Stomach (tissue), 8 donors: ENCODE measurements at regions not wholly inside any gene's neighbourhood (a gene's known extent, or its start where the extent isn't known, plus 50 kb on each side); places are given as distances from the start of the nearest gene placed in this dataset.

ENCODE experiments used
- DNase-seq, 2 donors: peaks; one replicate each; pipeline versions ENCODE4 v3.0.0 to v3.0.0-alpha.2; 2013 to 2019
- H3K27ac ChIP-seq, 5 donors: fragments of 200-600 bp in 4 of 5; sonication (generic) in 4 of 5; one replicate each; pipeline ENCODE4 v1.5.1; 2013 to 2019; ENCODE audit warnings: mild to moderate bottlenecking in 1 of 5, moderate library complexity in 1 of 5
- H3K27me3 ChIP-seq, 3 donors: fragments of 200-600 bp; sonication (generic); one replicate each; pipeline ENCODE4 v1.5.1; 2017 to 2019; ENCODE audit warnings: mixed run types in 1 of 3
- H3K36me3 ChIP-seq, 4 donors: fragments of 200-600 bp; sonication (generic); 1 replicate in 3 of 4; 2 replicates in 1 of 4; pipeline ENCODE4 v1.5.1; 2016 to 2019
- H3K4me1 ChIP-seq, 4 donors: fragments of 200-600 bp; sonication (generic); one replicate each; pipeline ENCODE4 v1.5.1; 2016 to 2019
- H3K4me3 ChIP-seq, 4 donors: fragments of 200-600 bp; sonication (generic) in 3 of 4; one replicate each; pipeline ENCODE4 v1.5.1; 2016 to 2019; ENCODE audit warnings: mild to moderate bottlenecking in 1 of 4
- H3K9me3 ChIP-seq, 4 donors: fragments of 200-600 bp; sonication (generic); one replicate each; pipeline ENCODE4 v1.5.1; 2016 to 2019
- EP300 ChIP-seq: sonication (generic); formaldehyde crosslinking; IDR thresholded peaks from one replicate; pipeline ENCODE4 v1.6.1; 2017; ENCODE audit warnings: antibody characterized with exemption
- POLR2A ChIP-seq, 4 donors: fragments of 450-650 bp; IDR thresholded peaks; one replicate each; pipeline ENCODE4 v1.6.1; 2016; ENCODE audit warnings: antibody characterized with exemption in 4 of 4, control low read depth in 2 of 4, mild to moderate bottlenecking in 1 of 4, moderate library complexity in 1 of 4
- POLR2AphosphoS5 ChIP-seq, 3 donors: sonication (generic); formaldehyde crosslinking; IDR thresholded peaks; one replicate each; pipeline ENCODE4 v1.6.1; 2016; ENCODE audit warnings: antibody characterized with exemption in 3 of 3
- WGBS, 5 donors: extraction: QIAGEN DNeasy Blood & Tissue Kit in 3 of 5; methylation state at CpG; one replicate each; pipeline versions ENCODE4 v1.1.5 to v1.1.7; 2013 to 2018; 5-methylcytosine and 5-hydroxymethylcytosine counted together
- intact Hi-C: fragments of 100-400 bp; cut with DNase I; formaldehyde crosslinking; loops from one replicate; pipeline ENCODE4 v1.15.1; 2023; ENCODE audit warnings: low total_unique reads
- TF ChIP-seq, protein P1 (sequence below), 7 experiments: fragments of 450-650 bp in 4 of 7; fragments of 200-600 bp in 3 of 7; sonication (generic) in 3 of 7; IDR thresholded peaks; one replicate each; pipeline ENCODE4 v1.5.1; 2016 to 2019; ENCODE audit warnings: antibody characterized with exemption in 7 of 7, control low read depth in 2 of 7, mild to moderate bottlenecking in 1 of 7
- donor health status: healthy with polysubstance abuse.
- donor health status: Bipolar disorder and iron deficiency.
- donor health status: healthy.

DNA sequence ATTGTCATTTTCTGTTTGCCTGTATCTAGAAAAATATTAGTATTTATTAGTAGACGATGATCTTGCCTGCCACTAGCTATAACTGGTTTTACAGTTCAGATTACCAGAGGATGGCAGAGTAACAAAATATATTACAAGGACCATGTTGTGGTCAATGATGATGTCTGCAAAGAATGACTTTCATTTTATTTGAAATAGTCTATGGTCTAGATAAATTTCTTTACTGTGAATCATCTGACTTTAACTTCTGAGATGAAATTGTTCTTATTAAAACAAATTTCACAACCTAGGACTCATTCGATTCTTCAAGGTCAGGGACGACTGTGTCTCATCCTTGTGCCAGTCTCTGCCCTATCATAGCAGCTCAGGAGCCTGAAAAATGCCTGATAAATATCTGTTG is 637.8 kb upstream of the KLF12 start:
- H3K4me1 ChIP-seq = no peaks in the 10 kb centered on the region
- H3K27ac ChIP-seq = no peak overlapping the region
- H3K36me3 ChIP-seq = no peaks in the 10 kb centered on the region
- intact Hi-C loops = no loop called here
- TF ChIP-seq, protein P1, sequence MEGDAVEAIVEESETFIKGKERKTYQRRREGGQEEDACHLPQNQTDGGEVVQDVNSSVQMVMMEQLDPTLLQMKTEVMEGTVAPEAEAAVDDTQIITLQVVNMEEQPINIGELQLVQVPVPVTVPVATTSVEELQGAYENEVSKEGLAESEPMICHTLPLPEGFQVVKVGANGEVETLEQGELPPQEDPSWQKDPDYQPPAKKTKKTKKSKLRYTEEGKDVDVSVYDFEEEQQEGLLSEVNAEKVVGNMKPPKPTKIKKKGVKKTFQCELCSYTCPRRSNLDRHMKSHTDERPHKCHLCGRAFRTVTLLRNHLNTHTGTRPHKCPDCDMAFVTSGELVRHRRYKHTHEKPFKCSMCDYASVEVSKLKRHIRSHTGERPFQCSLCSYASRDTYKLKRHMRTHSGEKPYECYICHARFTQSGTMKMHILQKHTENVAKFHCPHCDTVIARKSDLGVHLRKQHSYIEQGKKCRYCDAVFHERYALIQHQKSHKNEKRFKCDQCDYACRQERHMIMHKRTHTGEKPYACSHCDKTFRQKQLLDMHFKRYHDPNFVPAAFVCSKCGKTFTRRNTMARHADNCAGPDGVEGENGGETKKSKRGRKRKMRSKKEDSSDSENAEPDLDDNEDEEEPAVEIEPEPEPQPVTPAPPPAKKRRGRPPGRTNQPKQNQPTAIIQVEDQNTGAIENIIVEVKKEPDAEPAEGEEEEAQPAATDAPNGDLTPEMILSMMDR (IDR thresholded peaks at IDR 0.05) = no peak
- TF ChIP-seq POLR2AphosphoS5 (IDR thresholded peaks at IDR 0.05) = no peak
- TF ChIP-seq POLR2A (IDR thresholded peaks at IDR 0.05) = no peak
- no peak for TF ChIP-seq EP300
- no peaks in the 10 kb centered on the region for H3K27me3 ChIP-seq
- no peak overlapping the region for H3K4me3 ChIP-seq
- H3K9me3 ChIP-seq = no peaks in the 10 kb centered on the region
- 79 to 92% (median 82%) methylated on average over 3 of the region's 3 CpGs for WGBS, 5 donors
- DNase-seq = no peak

DNA sequence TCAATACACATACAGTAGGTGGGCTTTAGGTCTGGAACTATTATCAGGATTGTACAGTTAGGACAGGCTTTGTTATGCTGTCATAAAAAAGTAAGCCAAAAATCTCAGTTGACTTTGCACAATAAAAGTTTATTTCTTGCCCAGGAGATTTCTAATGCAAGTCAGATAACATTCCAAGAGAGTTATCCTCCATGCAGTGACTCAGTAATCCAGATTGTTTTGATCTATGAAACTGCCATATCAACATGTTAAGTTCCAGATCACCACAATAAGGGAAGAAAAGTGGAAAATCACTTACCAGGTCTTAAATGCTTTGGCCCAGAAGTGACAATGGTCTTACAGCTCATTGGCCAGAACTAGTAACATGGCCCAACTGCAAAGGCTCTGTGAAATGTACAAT is 636.2 kb upstream of the KLF12 start:
- Histone ChIP-seq H3K4me1 (no peaks in the 10 kb centered on the region), H3K36me3 (no peaks in the 10 kb centered on the region), H3K27me3 (no peaks in the 10 kb centered on the region), H3K27ac (no peak overlapping the region), H3K4me3 (no peak overlapping the region), H3K9me3 (no peaks in the 10 kb centered on the region)
- DNase-seq = no peak
- TF ChIP-seq, protein P1 (IDR thresholded peaks at IDR 0.05) = no peak
- no peak for TF ChIP-seq POLR2AphosphoS5 (IDR thresholded peaks at IDR 0.05)
- no peak for TF ChIP-seq POLR2A (IDR thresholded peaks at IDR 0.05)
- TF ChIP-seq EP300 = no peak
- intact Hi-C loops = no loop called here

DNA sequence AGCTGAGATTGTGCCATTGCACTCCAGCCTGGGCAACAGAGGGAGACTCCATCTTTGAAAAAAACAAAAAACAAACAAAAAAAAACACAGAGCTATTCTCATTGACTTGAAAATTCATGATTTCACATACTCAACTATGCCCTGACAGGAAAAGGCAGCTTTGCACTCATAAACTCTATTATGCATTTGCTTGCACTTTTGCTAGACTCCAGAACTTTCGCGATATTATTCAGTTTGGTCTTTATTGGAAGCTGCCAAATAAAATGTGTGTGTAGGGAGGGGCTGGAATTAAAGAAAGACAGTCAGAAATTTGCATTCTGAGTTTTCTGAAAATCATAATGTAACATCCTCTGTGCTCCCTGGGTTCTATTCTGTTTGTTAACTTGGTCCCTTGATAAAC is 635.1 kb upstream of the KLF12 start:
- intact Hi-C loops = no loop called here
- 72 to 82% (median 75%) methylated on average over 2 of the region's 2 CpGs for WGBS, 5 donors
- Histone ChIP-seq H3K4me3 (no peak overlapping the region), H3K36me3 (no peaks in the 10 kb centered on the region), H3K27ac (no peak overlapping the region), H3K4me1 (no peaks in the 10 kb centered on the region), H3K9me3 (no peaks in the 10 kb centered on the region), H3K27me3 (no peaks in the 10 kb centered on the region)
- DNase-seq = no peak
- TF ChIP-seq, protein P1 (IDR thresholded peaks at IDR 0.05) = no peak
- TF ChIP-seq POLR2A (IDR thresholded peaks at IDR 0.05) (no peak), EP300 (no peak), POLR2AphosphoS5 (IDR thresholded peaks at IDR 0.05) (no peak)

DNA sequence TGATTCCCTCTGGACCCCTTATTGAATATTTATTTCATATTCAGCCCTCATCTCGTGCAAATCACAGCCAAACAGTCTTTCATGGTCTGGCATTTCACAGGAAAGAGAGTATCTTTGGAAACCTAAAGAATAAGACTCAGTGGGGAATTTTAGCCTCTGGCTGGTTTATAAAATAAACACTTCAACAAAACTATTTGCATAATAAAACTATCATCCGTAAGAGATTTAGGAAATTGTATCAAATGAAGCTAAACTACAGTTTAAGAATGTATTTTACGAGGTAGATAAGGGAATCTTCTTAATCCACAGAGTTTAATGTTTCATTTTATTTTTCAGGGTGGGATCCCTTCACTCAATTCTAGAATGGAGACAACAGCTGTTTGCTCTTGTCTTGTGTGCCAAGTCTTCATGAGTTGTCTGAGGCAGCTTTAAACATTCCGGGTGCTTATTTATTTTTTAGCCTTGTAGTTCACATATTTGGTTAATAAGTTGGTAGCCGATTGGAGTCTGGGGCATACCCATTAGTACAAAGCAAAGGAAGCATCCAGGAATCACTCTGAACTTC is 634.4 kb upstream of the KLF12 start:
- 53 to 64% (median 58%) methylated on average over 5 of the region's 5 CpGs for WGBS, 5 donors
- peak in 1 of 2 donors; percentile 11 for DNase-seq
- intact Hi-C loops = no loop called here
- no peak overlapping the region for H3K4me3 ChIP-seq
- TF ChIP-seq POLR2A (IDR thresholded peaks at IDR 0.05) (no peak), POLR2AphosphoS5 (IDR thresholded peaks at IDR 0.05) (no peak), EP300 (no peak)
- TF ChIP-seq, protein P1 (IDR thresholded peaks at IDR 0.05) = no peak
- H3K36me3 ChIP-seq = no peaks in the 10 kb centered on the region
- H3K9me3 ChIP-seq = no peaks in the 10 kb centered on the region
- no peak overlapping the region for H3K27ac ChIP-seq
- no peaks in the 10 kb centered on the region for H3K27me3 ChIP-seq
- H3K4me1 ChIP-seq = no peaks in the 10 kb centered on the region
